H9 (cell line): ENCODE measurements at regions not wholly inside any gene's neighbourhood (a gene's known extent, or its start where the extent isn't known, plus 50 kb on each side); places are given as distances from the start of the nearest gene placed in this dataset.

Source experiments
- DNase-seq: peaks from one replicate; pipeline ENCODE4 v3.0.0-alpha.2; 2017
- H2AFZ ChIP-seq: one replicate; pipeline ENCODE4 v1.6.1; 2013; ENCODE audit warnings: mild to moderate bottlenecking, low read length, control low read depth, moderate library complexity
- H2AK5ac ChIP-seq: 2 replicates; pipeline ENCODE4 v1.6.1; 2013; ENCODE audit warnings: low read length, control low read depth, mixed read lengths; ENCODE audit not compliant: insufficient read length
- H2BK120ac ChIP-seq: one replicate; pipeline ENCODE4 v1.6.1; 2013; ENCODE audit warnings: low read depth, mild to moderate bottlenecking, low read length, control low read depth, inconsistent platforms; ENCODE audit not compliant: poor library complexity, severe bottlenecking
- H2BK12ac ChIP-seq: 2 replicates; pipeline ENCODE4 v1.6.1; 2013; ENCODE audit warnings: low read length, control low read depth, mixed read lengths, low read depth; ENCODE audit not compliant: insufficient read length
- H2BK15ac ChIP-seq: 2 replicates; pipeline ENCODE4 v1.6.1; 2013; ENCODE audit warnings: low read depth, low read length, control low read depth
- H2BK20ac ChIP-seq: one replicate; pipeline ENCODE4 v1.6.1; 2013; ENCODE audit warnings: low read depth, mild to moderate bottlenecking, low read length, control low read depth, inconsistent platforms; ENCODE audit not compliant: poor library complexity, severe bottlenecking
- H2BK5ac ChIP-seq: 2 replicates; pipeline ENCODE4 v1.6.1; 2013; ENCODE audit warnings: low read length, control low read depth, mixed read lengths; ENCODE audit not compliant: insufficient read length
- H3K14ac ChIP-seq: 2 replicates; pipeline ENCODE4 v1.6.1; 2013; ENCODE audit warnings: low read length, control low read depth; ENCODE audit not compliant: insufficient read depth
- H3K18ac ChIP-seq: 2 replicates; pipeline ENCODE4 v1.6.1; 2013; ENCODE audit warnings: low read depth, mild to moderate bottlenecking, mixed read lengths, low read length, control low read depth; ENCODE audit not compliant: insufficient read length
- H3K23ac ChIP-seq: 2 replicates; pipeline ENCODE4 v1.6.1; 2013; ENCODE audit warnings: low read length, control low read depth, mixed read lengths, low read depth; ENCODE audit not compliant: insufficient read length
- H3K23me2 ChIP-seq: 2 replicates; pipeline ENCODE4 v1.6.1; 2013; ENCODE audit warnings: low read depth, mild to moderate bottlenecking, mixed read lengths, low read length, control low read depth; ENCODE audit not compliant: insufficient read length, poor library complexity, severe bottlenecking
- H3K27ac ChIP-seq: 2 replicates; pipeline ENCODE4 v1.5.1; 2013; ENCODE audit warnings: low read length, control low read depth, mixed read lengths, low read depth; ENCODE audit not compliant: insufficient read length
- H3K27me3 ChIP-seq: 2 replicates; pipeline ENCODE4 v1.6.1; 2013; ENCODE audit warnings: low read length, control low read depth, inconsistent platforms; ENCODE audit not compliant: insufficient read depth
- H3K4ac ChIP-seq: 2 replicates; pipeline ENCODE4 v1.6.1; 2013; ENCODE audit warnings: low read depth, mild to moderate bottlenecking, control low read depth, inconsistent platforms, low read length, moderate library complexity
- H3K4me1 ChIP-seq: 2 replicates; pipeline ENCODE4 v1.6.1; 2013; ENCODE audit warnings: low read length, control low read depth, inconsistent platforms; ENCODE audit not compliant: insufficient read depth
- H3K4me2 ChIP-seq: 2 replicates; pipeline ENCODE4 v1.6.1; 2013; ENCODE audit warnings: low read length, control low read depth, mixed read lengths; ENCODE audit not compliant: insufficient read length, insufficient read depth
- H3K56ac ChIP-seq: 2 replicates; pipeline ENCODE4 v1.6.1; 2013; ENCODE audit warnings: low read depth, mild to moderate bottlenecking, mixed read lengths, low read length, control low read depth; ENCODE audit not compliant: insufficient read length
- H3K79me1 ChIP-seq: 2 replicates; pipeline ENCODE4 v1.6.1; 2013; ENCODE audit warnings: low read depth, mild to moderate bottlenecking, moderate library complexity, low read length, control low read depth, inconsistent platforms; ENCODE audit not compliant: insufficient read depth, poor library complexity, severe bottlenecking
- H3K79me2 ChIP-seq: 2 replicates; pipeline ENCODE4 v1.6.1; 2013; ENCODE audit warnings: low read length, control low read depth, inconsistent platforms; ENCODE audit not compliant: insufficient read depth
- H3K9ac ChIP-seq: 2 replicates; pipeline ENCODE4 v1.6.1; 2013; ENCODE audit warnings: low read length, control low read depth, mixed read lengths; ENCODE audit not compliant: insufficient read length; ENCODE audit errors: extremely low read depth
- H3K9me3 ChIP-seq: one replicate; pipeline ENCODE4 v1.6.1; 2013; ENCODE audit warnings: low read depth, low read length, inconsistent platforms; ENCODE audit not compliant: control insufficient read depth
- H3T11ph ChIP-seq: one replicate; pipeline ENCODE4 v1.6.1; 2013; ENCODE audit warnings: mild to moderate bottlenecking, low read length, control low read depth, inconsistent platforms
- H4K20me1 ChIP-seq: one replicate; pipeline ENCODE4 v1.6.1; 2013; ENCODE audit not compliant: control insufficient read depth, insufficient read length, insufficient read depth
- H4K5ac ChIP-seq: 2 replicates; pipeline ENCODE4 v1.6.1; 2013; ENCODE audit warnings: low read depth, mild to moderate bottlenecking, mixed read lengths, low read length, control low read depth; ENCODE audit not compliant: insufficient read length
- H4K8ac ChIP-seq: replicated peaks from 2 replicates; pipeline ENCODE4 v1.6.1; 2013; ENCODE audit warnings: low read length, control low read depth, mixed read lengths, low read depth; ENCODE audit not compliant: insufficient read length
- H4K91ac ChIP-seq: 2 replicates; pipeline ENCODE4 v1.6.1; 2013; ENCODE audit warnings: low read depth, mild to moderate bottlenecking, moderate library complexity, mixed read lengths, low read length, control low read depth; ENCODE audit not compliant: insufficient read length
- H3K27ac Mint-ChIP-seq, 3 experiments: 2 replicates in 2 of 3; 3 replicates in 1 of 3; pipeline ENCODE4 v1.8.0; 2020 to 2021; ENCODE audit warnings: mixed read lengths in 3 of 3, mild to moderate bottlenecking in 1 of 3, moderate library complexity in 1 of 3
- H3K27me3 Mint-ChIP-seq: 2 replicates; pipeline ENCODE4 v1.8.0; 2021; ENCODE audit warnings: low read depth, mild to moderate bottlenecking, moderate library complexity, mixed read lengths
- H3K36me3 Mint-ChIP-seq, 3 experiments: 2 replicates in 2 of 3; 3 replicates in 1 of 3; pipeline ENCODE4 v1.8.0; 2020 to 2021; ENCODE audit warnings: low read depth in 3 of 3, mixed read lengths in 3 of 3; ENCODE audit not compliant: insufficient read depth in 1 of 3
- H3K4me1 Mint-ChIP-seq, 2 experiments: 2 replicates each; pipeline ENCODE4 v1.8.0; 2020; ENCODE audit warnings: mixed read lengths in 2 of 2
- H3K4me3 Mint-ChIP-seq, 2 experiments: 2 replicates in 1 of 2; 3 replicates in 1 of 2; pipeline ENCODE4 v1.8.0; 2020 to 2021; ENCODE audit warnings: mild to moderate bottlenecking in 2 of 2, mixed read lengths in 2 of 2, moderate library complexity in 1 of 2
- H3K9me3 Mint-ChIP-seq, 2 experiments: 2 replicates in 1 of 2; 3 replicates in 1 of 2; pipeline ENCODE4 v1.8.0; 2020; ENCODE audit warnings: mild to moderate bottlenecking in 2 of 2, mixed read lengths in 2 of 2, moderate library complexity in 1 of 2
- WGBS: extraction: QIAGEN DNeasy Blood & Tissue Kit; methylation state at CpG from one replicate; pipeline ENCODE4 v1.1.7; 2013; ENCODE audit warnings: missing lambda C conversion rate, low lambda C conversion rate, mixed read lengths; ENCODE audit not compliant: insufficient read length; ENCODE audit errors: extremely low coverage; 5-methylcytosine and 5-hydroxymethylcytosine counted together
- TF ChIP-seq, protein P1 (sequence below): fragments of 200-600 bp; sonication (generic); conservative IDR thresholded peaks from 3 replicates; pipeline ENCODE4 v1.8.0; 2021; ENCODE audit warnings: antibody characterized with exemption, mild to moderate bottlenecking

DNA sequence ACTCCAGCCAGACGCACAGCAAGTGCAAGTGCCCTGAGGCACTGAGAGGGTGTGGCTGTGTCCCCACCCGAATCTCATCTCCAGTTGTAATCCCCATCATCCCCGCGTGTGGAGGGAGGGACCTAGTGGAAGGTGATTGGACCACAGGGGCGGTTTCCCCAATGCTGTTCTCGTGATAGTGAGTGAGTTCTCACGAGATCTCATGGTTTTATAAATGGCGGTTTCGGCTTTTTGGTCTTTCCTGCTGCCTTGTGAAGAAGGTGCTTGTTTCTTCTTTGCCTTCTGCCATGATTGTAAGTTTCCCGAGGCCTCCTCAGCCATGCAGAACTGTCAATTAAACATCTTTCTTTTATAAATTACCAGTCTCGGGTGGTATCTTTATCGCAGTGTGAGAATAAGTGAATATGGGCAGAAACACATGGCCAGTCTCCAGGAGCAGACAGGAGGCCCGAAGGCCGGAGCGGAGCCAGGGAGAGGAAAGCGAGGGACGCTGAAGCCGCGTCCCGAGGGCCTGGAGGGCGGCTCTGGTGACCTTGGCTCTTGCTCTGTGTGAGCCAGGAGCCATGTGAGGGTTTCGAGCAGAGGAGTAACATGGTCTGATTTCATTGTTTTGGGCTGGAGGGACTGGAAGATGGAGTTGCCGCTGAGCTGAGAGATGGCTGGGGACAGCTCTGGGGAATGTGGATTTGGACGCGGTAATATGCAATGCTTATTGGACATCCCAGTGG lies 76.0 kb upstream of the C1orf174 start:
- Mint-ChIP-seq H3K9me3 (no peaks in the 10 kb centered on the region; a peak in 2 of 5 replicates), H3K4me1 (peaks cover 7 to 17% of the 10 kb centered on the region in 2 experiments; a peak in 3 of 4 replicates), H3K4me3 (no peak overlapping the region; a peak in 1 of 5 replicates), H3K36me3 (no peaks in the 10 kb centered on the region), H3K27ac (peak overlapping the region in 1 of 3 experiments; percentile 66; a peak in 2 of 7 replicates), H3K27me3 (peaks cover 7% of the 10 kb centered on the region)
- Histone ChIP-seq H4K91ac (no peak overlapping the region), H2AK5ac (no peak overlapping the region), H4K8ac (no peak overlapping the region), H3K4ac (no peak overlapping the region), H3K27me3 (no peaks in the 10 kb centered on the region), H3K9ac (no peak overlapping the region), H2BK20ac (no peak overlapping the region), H3K79me1 (no peaks in the 10 kb centered on the region), H4K20me1 (no peaks in the 10 kb centered on the region), H2BK15ac (no peak overlapping the region), H3K79me2 (no peaks in the 10 kb centered on the region), H4K5ac (no peak overlapping the region), H2BK12ac (no peak overlapping the region), H3K14ac (no peak overlapping the region), H3K4me1 (no peaks in the 10 kb centered on the region), H2AFZ (no peak overlapping the region), H3K23ac (no peak overlapping the region), H2BK5ac (no peak overlapping the region), H3K27ac (no peak overlapping the region), H3K23me2 (no peaks in the 10 kb centered on the region), H3K56ac (no peak overlapping the region), H3K9me3 (no peaks in the 10 kb centered on the region), H3K4me2 (no peak overlapping the region), H3T11ph (no peak overlapping the region), H3K18ac (no peak overlapping the region), H2BK120ac (no peak overlapping the region)
- TF ChIP-seq, protein P1, sequence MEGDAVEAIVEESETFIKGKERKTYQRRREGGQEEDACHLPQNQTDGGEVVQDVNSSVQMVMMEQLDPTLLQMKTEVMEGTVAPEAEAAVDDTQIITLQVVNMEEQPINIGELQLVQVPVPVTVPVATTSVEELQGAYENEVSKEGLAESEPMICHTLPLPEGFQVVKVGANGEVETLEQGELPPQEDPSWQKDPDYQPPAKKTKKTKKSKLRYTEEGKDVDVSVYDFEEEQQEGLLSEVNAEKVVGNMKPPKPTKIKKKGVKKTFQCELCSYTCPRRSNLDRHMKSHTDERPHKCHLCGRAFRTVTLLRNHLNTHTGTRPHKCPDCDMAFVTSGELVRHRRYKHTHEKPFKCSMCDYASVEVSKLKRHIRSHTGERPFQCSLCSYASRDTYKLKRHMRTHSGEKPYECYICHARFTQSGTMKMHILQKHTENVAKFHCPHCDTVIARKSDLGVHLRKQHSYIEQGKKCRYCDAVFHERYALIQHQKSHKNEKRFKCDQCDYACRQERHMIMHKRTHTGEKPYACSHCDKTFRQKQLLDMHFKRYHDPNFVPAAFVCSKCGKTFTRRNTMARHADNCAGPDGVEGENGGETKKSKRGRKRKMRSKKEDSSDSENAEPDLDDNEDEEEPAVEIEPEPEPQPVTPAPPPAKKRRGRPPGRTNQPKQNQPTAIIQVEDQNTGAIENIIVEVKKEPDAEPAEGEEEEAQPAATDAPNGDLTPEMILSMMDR, result no peak
- DNase-seq, result no peak
- WGBS, result no CpG with 5 or more reads among the region's 25 CpGs
